Endothelial cell of umbilical vein (primary cell): ENCODE measurements at regions not wholly inside any gene's neighbourhood (a gene's known extent, or its start where the extent isn't known, plus 50 kb on each side); places are given as distances from the start of the nearest gene placed in this dataset.

Experiments
- BruUV-seq: library from RNA; stranded (reverse); fragments of 400-500 nt; replicated peaks from 2 replicates; lab custom pipeline; 2021; lab: Mats Ljungman, UMichigan
- CTCF ChIA-PET: fragments of 300-600, 350-600 bp; sonication (Branson Sonifier 250); formaldehyde crosslinking; loops from one replicate; lab custom pipeline; 2021; ENCODE audit warnings: antibody characterized with exemption, inconsistent platforms; lab: Charles Lee
- POLR2A ChIA-PET: fragments of 300-600, 350-600 bp; sonication (Branson Sonifier 250); formaldehyde crosslinking; loops from one replicate; lab custom pipeline; 2021; ENCODE audit warnings: antibody characterized with exemption, inconsistent platforms; lab: Charles Lee
- DNase-seq: peaks from one replicate; pipeline ENCODE4 v3.0.0-alpha.2; 2011; ENCODE audit warnings: low read depth, low spot score
- FAIRE-seq: peaks from 2 replicates; lab custom pipeline; 2011; peaks lifted over from hg19 to GRCh38; lab: Jason Lieb, UNC
- H2AFZ ChIP-seq: 2 replicates; pipeline ENCODE4 v1.6.0; 2012; ENCODE audit warnings: low read depth, low read length, control low read depth, inconsistent platforms
- H3K27ac ChIP-seq: 2 replicates; pipeline ENCODE4 v1.5.1; 2011; ENCODE audit warnings: low read depth, mild to moderate bottlenecking, control low read depth, low read length, moderate library complexity; ENCODE audit not compliant: insufficient read depth
- H3K27me3 ChIP-seq, 2 experiments: 2 replicates each; pipeline versions ENCODE4 v1.6.0 to v1.6.1; 2011; ENCODE audit warnings: low read length in 2 of 2, mixed read lengths in 1 of 2; ENCODE audit not compliant: control insufficient read depth in 2 of 2, insufficient read depth in 2 of 2
- H3K36me3 ChIP-seq, 2 experiments: 2 replicates in 1 of 2; 3 replicates in 1 of 2; pipeline ENCODE4 v1.5.1; 2011; ENCODE audit warnings: low read length in 2 of 2, mild to moderate bottlenecking in 1 of 2, moderate library complexity in 1 of 2; ENCODE audit not compliant: control insufficient read depth in 2 of 2, insufficient read depth in 2 of 2; ENCODE audit errors: extremely low read depth in 1 of 2
- H3K4me1 ChIP-seq: 3 replicates; pipeline ENCODE4 v1.5.1; 2011; ENCODE audit warnings: mild to moderate bottlenecking, low read length; ENCODE audit not compliant: control insufficient read depth, insufficient read depth; ENCODE audit errors: extremely low read depth
- H3K4me2 ChIP-seq: 2 replicates; pipeline ENCODE4 v1.6.1; 2011; ENCODE audit warnings: low read length, control low read depth, mixed read lengths; ENCODE audit not compliant: insufficient read depth
- H3K4me3 ChIP-seq, 3 experiments: fragments of 200-600 bp in 1 of 3; sonication (generic), shearing (Covaris generic) in 1 of 3; replicated peaks in 1 of 3; 2 replicates each; pipeline ENCODE4 v1.5.1; 2011 to 2016; ENCODE audit warnings: control low read depth in 3 of 3, low read length in 3 of 3, mild to moderate bottlenecking in 2 of 3, inconsistent platforms in 1 of 3, low read depth in 1 of 3, moderate library complexity in 1 of 3; ENCODE audit not compliant: insufficient read depth in 1 of 3
- H3K79me2 ChIP-seq: 2 replicates; pipeline ENCODE4 v1.6.0; 2012; ENCODE audit warnings: low read length, inconsistent platforms; ENCODE audit not compliant: control insufficient read depth, insufficient read depth
- H3K9ac ChIP-seq: replicated peaks from 2 replicates; pipeline ENCODE3; 2011; ENCODE audit warnings: low read length, control low read depth; ENCODE audit not compliant: insufficient read depth; ENCODE audit errors: extremely low read depth
- H3K9me1 ChIP-seq: replicated peaks from 3 replicates; pipeline ENCODE4 v1.6.0; 2011; ENCODE audit warnings: mild to moderate bottlenecking, low read length; ENCODE audit not compliant: control insufficient read depth, insufficient read depth; ENCODE audit errors: extremely low read depth
- H3K9me3 ChIP-seq: replicated peaks from 2 replicates; pipeline ENCODE4 v1.5.1; 2012; ENCODE audit warnings: low read length, inconsistent platforms; ENCODE audit not compliant: control insufficient read depth, insufficient read depth
- H4K20me1 ChIP-seq: replicated peaks from 2 replicates; pipeline ENCODE3; 2011; ENCODE audit warnings: mild to moderate bottlenecking, low read length; ENCODE audit not compliant: control insufficient read depth, insufficient read depth; ENCODE audit errors: extremely low read depth
- EZH2 ChIP-seq: IDR thresholded peaks from 2 replicates; pipeline ENCODE4 v1.6.1; 2012; ENCODE audit warnings: borderline replicate concordance, low read depth, mild to moderate bottlenecking, moderate library complexity, low read length, inconsistent platforms; ENCODE audit not compliant: severe bottlenecking
- FOS ChIP-seq: IDR thresholded peaks from 2 replicates; pipeline ENCODE4 v1.6.1; 2011; ENCODE audit warnings: mild to moderate bottlenecking, low read length, moderate library complexity, borderline replicate concordance; ENCODE audit not compliant: insufficient read depth
- GATA2 ChIP-seq: IDR thresholded peaks from 2 replicates; pipeline ENCODE4 v1.7.0; 2011; ENCODE audit warnings: low read depth, mild to moderate bottlenecking, moderate library complexity, mixed read lengths, low read length; ENCODE audit not compliant: insufficient read length, insufficient read depth
- JUN ChIP-seq: IDR thresholded peaks from 2 replicates; pipeline ENCODE4 v1.6.1; 2011; ENCODE audit warnings: borderline replicate concordance, low read depth; ENCODE audit not compliant: insufficient read length, insufficient read depth
- MYC ChIP-seq: IDR thresholded peaks from one replicate; pipeline ENCODE4 v1.6.1; 2011; ENCODE audit warnings: mild to moderate bottlenecking, low read depth, low read length
- POLR2A ChIP-seq: IDR thresholded peaks from 2 replicates; pipeline ENCODE4 v1.6.1; 2012; ENCODE audit warnings: low read depth, mild to moderate bottlenecking, control low read depth, low read length
- POLR2AphosphoS5 ChIP-seq: IDR thresholded peaks from 2 replicates; pipeline ENCODE4 v1.6.1; 2012; ENCODE audit warnings: low read depth, mild to moderate bottlenecking, control low read depth, low read length, moderate library complexity; ENCODE audit not compliant: insufficient read depth
- dilution Hi-C: fragments of 300-500 bp; cut with MboI; formaldehyde crosslinking; loops from one replicate; pipeline ENCODE4 v1.15.0; 2019; ENCODE audit warnings: low sequenced_read_pairs; ENCODE audit not compliant: extremely low pct_ligation_motif_present
- intact Hi-C: fragments of 100-400 bp; cut with micrococcal nuclease; formaldehyde crosslinking; loops from one replicate; pipeline ENCODE4 v1.10.0; 2022
- TF ChIP-seq, protein P1 (sequence below), 2 donors: IDR thresholded peaks; 1 replicate in 1 of 2; 2 replicates in 1 of 2; pipeline ENCODE4 v1.5.1; 2011; ENCODE audit warnings: low read length in 2 of 2, mild to moderate bottlenecking in 2 of 2, moderate library complexity in 2 of 2, control low read depth in 1 of 2, inconsistent platforms in 1 of 2, low read depth in 1 of 2; ENCODE audit not compliant: insufficient read depth in 1 of 2; ENCODE audit errors: extremely low read depth in 1 of 2
- TF ChIP-seq, protein P2 (sequence below): IDR thresholded peaks from 2 replicates; pipeline ENCODE4 v1.6.1; 2011; ENCODE audit not compliant: insufficient read depth, insufficient read length

DNA sequence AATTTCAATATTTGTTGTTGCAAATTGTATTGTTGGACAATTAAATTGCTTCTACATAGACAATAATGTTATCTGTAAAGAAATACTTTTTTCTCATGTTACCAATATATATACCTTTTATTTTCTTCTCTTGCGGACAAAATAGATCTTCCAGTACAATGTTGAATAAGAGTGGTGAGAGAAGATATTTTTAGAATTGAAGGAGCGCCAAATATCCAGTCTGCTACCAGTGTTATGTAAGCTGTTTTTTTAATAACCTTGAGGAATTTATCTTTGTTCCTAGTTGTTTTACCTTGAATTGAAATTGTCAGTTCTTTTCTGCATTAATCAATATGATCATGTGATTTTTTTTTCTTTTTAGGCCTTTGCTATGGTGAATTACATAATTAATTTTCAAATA lies 1702.5 kb upstream of the RAG2 start:
- no peak for DNase-seq
- Histone ChIP-seq H3K9ac (no peak overlapping the region), H3K9me1 (no peaks in the 10 kb centered on the region), H3K27me3 (no peaks in the 10 kb centered on the region), H3K4me2 (no peak overlapping the region), H3K79me2 (no peaks in the 10 kb centered on the region), H3K9me3 (no peaks in the 10 kb centered on the region), H3K4me3 (no peak overlapping the region), H3K27ac (no peak overlapping the region), H3K4me1 (no peaks in the 10 kb centered on the region), H3K36me3 (no peaks in the 10 kb centered on the region), H2AFZ (no peak overlapping the region), H4K20me1 (no peaks in the 10 kb centered on the region)
- no TSS peak for BruUV-seq
- POLR2A ChIA-PET, result no interaction called here
- CTCF ChIA-PET, result interaction anchor here (0.8 kb wide), 1 partner anchor 11 kb away, joined by 3 read pairs; no protein-coding TSS in a partner anchor
- dilution Hi-C loops (no loop called here), intact Hi-C loops (no loop called here)
- TF ChIP-seq, protein P1, sequence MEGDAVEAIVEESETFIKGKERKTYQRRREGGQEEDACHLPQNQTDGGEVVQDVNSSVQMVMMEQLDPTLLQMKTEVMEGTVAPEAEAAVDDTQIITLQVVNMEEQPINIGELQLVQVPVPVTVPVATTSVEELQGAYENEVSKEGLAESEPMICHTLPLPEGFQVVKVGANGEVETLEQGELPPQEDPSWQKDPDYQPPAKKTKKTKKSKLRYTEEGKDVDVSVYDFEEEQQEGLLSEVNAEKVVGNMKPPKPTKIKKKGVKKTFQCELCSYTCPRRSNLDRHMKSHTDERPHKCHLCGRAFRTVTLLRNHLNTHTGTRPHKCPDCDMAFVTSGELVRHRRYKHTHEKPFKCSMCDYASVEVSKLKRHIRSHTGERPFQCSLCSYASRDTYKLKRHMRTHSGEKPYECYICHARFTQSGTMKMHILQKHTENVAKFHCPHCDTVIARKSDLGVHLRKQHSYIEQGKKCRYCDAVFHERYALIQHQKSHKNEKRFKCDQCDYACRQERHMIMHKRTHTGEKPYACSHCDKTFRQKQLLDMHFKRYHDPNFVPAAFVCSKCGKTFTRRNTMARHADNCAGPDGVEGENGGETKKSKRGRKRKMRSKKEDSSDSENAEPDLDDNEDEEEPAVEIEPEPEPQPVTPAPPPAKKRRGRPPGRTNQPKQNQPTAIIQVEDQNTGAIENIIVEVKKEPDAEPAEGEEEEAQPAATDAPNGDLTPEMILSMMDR (IDR thresholded peaks at IDR 0.05; ENCODE audit: extremely low read depth in 1 of 2, insufficient read depth in 1 of 2, low read depth in 1 of 2, low read length in 2 of 2), result no peak
- TF ChIP-seq POLR2AphosphoS5, result no peak
- no peak for TF ChIP-seq FOS
- FAIRE-seq, result no peak

DNA sequence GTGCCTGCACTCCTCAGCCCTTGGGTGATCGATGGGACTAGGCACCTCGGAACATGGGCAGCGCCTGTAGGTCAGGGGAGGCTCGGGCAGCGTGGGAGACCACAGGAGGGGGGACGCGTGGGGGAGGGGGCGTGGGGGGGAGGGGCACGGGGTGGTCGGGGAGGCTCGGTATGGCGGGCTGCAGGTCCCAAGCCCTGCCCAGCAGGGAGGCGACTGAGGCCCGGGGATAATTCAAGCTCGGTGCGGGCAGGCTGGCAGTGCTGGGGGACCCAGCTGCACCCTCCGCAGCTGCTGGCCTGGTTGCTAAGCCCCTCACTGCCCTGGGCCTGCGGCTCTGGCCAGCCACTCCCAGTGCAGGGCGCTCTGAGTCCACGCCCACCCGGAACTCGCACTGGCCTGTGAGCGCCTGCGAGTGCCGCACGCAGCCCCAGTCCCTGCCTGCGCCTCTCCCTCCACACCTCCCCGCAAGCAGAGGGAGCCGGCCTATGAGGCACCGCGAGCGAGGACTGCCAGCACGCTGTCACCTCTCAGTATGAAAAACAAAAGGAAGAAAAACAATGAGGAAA lies 1698.3 kb upstream of the RAG2 start:
- no peak overlapping the region for H3K4me2 ChIP-seq
- POLR2A ChIA-PET, result no interaction called here
- no peak overlapping the region for H3K27ac ChIP-seq
- BruUV-seq, result no TSS peak
- H4K20me1 ChIP-seq, result no peaks in the 10 kb centered on the region
- CTCF ChIA-PET, result no interaction called here
- no peaks in the 10 kb centered on the region for H3K27me3 ChIP-seq
- no peak overlapping the region for H3K4me3 ChIP-seq
- no peak overlapping the region for H3K9ac ChIP-seq
- dilution Hi-C loops, result no loop called here
- H3K9me1 ChIP-seq, result no peaks in the 10 kb centered on the region
- H3K4me1 ChIP-seq, result no peaks in the 10 kb centered on the region
- H2AFZ ChIP-seq, result no peak overlapping the region
- no peaks in the 10 kb centered on the region for H3K9me3 ChIP-seq
- H3K79me2 ChIP-seq, result no peaks in the 10 kb centered on the region
- TF ChIP-seq EZH2 (no peak), POLR2AphosphoS5 (no peak), MYC (no peak), FOS (no peak), POLR2A (no peak), GATA2 (no peak), JUN (no peak)
- TF ChIP-seq, protein P2, sequence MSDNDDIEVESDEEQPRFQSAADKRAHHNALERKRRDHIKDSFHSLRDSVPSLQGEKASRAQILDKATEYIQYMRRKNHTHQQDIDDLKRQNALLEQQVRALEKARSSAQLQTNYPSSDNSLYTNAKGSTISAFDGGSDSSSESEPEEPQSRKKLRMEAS, result no peak
- TF ChIP-seq, protein P1 (IDR thresholded peaks at IDR 0.05; ENCODE audit: extremely low read depth in 1 of 2, insufficient read depth in 1 of 2, low read depth in 1 of 2, low read length in 2 of 2), result no peak
- no peak for DNase-seq
- intact Hi-C loops, result no loop called here
- FAIRE-seq, result no peak
- H3K36me3 ChIP-seq, result no peaks in the 10 kb centered on the region
